GM12878 (cell line): ENCODE measurements at regions not wholly inside any gene's neighbourhood (a gene's known extent, or its start where the extent isn't known, plus 50 kb on each side); places are given as distances from the start of the nearest gene placed in this dataset.

Source experiments
- ATAC-seq: fragments of 200-7000 bp; cut with Tn5 transposase; 3 replicates; pipeline ENCODE4 v1.9.1; 2020; ENCODE audit warnings: mild to moderate bottlenecking, moderate library complexity
- BruUV-seq: library from RNA; stranded (reverse); fragments of 400-500 nt; replicated peaks from 2 replicates; lab custom pipeline; 2021; lab: Mats Ljungman, UMichigan
- CTCF ChIA-PET: fragments of 300-600 bp; sonication (Branson Sonifier 250); formaldehyde crosslinking; extraction: SDS; loops from one replicate; lab custom pipeline; 2021; ENCODE audit warnings: inconsistent platforms; lab: Yijun Ruan, JAX
- POLR2A ChIA-PET: fragments of 350-600 bp; formaldehyde crosslinking; extraction: SDS; loops from one replicate; lab custom pipeline; 2021; ENCODE audit warnings: inconsistent platforms; lab: Charles Lee
- RAD21 ChIA-PET: fragments of 300-600 bp; sonication (Branson Sonifier 250); formaldehyde crosslinking; loops from one replicate; lab custom pipeline; 2023; ENCODE audit warnings: antibody characterized with exemption; ENCODE audit not compliant: unreplicated experiment; lab: Charles Lee
- SMC1A ChIA-PET: fragments of 300-600 bp; sonication (Branson Sonifier 250); formaldehyde crosslinking; loops from one replicate; lab custom pipeline; 2023; ENCODE audit not compliant: unreplicated experiment, uncharacterized antibody; lab: Charles Lee
- DNase-seq: peaks from one replicate; pipeline ENCODE4 v3.0.0-alpha.2; 2011; ENCODE audit warnings: low read depth, low spot score
- FAIRE-seq: peaks from 3 replicates; lab custom pipeline; 2011; peaks lifted over from hg19 to GRCh38; lab: Jason Lieb, UNC
- H2AFZ ChIP-seq: 2 replicates; pipeline ENCODE4 v1.6.0; 2011; ENCODE audit warnings: low read depth, low read length, control low read depth; ENCODE audit not compliant: control insufficient read depth
- H3K27ac ChIP-seq: 2 replicates; pipeline ENCODE4 v1.5.1; 2011; ENCODE audit warnings: control low read depth; ENCODE audit not compliant: control insufficient read depth, insufficient read depth
- H3K27me3 ChIP-seq, 2 experiments: replicated peaks in 1 of 2; 2 replicates each; pipeline versions ENCODE4 v1.6.0 to v1.6.1; 2011; ENCODE audit warnings: low read length in 1 of 2; ENCODE audit not compliant: control insufficient read depth in 2 of 2, insufficient read depth in 2 of 2
- H3K36me3 ChIP-seq, 2 experiments: 2 replicates each; pipeline ENCODE4 v1.5.1; 2011; ENCODE audit warnings: low read length in 1 of 2; ENCODE audit not compliant: control insufficient read depth in 2 of 2, insufficient read depth in 2 of 2
- H3K4me1 ChIP-seq: 2 replicates; pipeline ENCODE4 v1.6.1; 2011; ENCODE audit warnings: mild to moderate bottlenecking, low read length, moderate library complexity, mixed read lengths; ENCODE audit not compliant: control insufficient read depth, insufficient read depth
- H3K4me2 ChIP-seq: 2 replicates; pipeline ENCODE4 v1.6.0; 2011; ENCODE audit warnings: control low read depth; ENCODE audit not compliant: control insufficient read depth, insufficient read depth
- H3K4me3 ChIP-seq: fragments of 200-600 bp; sonication (generic); 2 replicates; pipeline ENCODE4 v1.5.1; 2016
- H3K79me2 ChIP-seq: 2 replicates; pipeline ENCODE4 v1.6.0; 2011; ENCODE audit warnings: low read length; ENCODE audit not compliant: control insufficient read depth, insufficient read depth
- H3K9ac ChIP-seq: 2 replicates; pipeline ENCODE4 v1.8.0; 2011; ENCODE audit warnings: low read length, control low read depth, mixed read lengths; ENCODE audit not compliant: control insufficient read depth, insufficient read depth
- H3K9me3 ChIP-seq: replicated peaks from 3 replicates; pipeline ENCODE4 v1.5.1; 2011; ENCODE audit warnings: mild to moderate bottlenecking, low read length; ENCODE audit not compliant: control insufficient read depth, insufficient read depth
- H4K20me1 ChIP-seq: 2 replicates; pipeline ENCODE4 v1.6.0; 2011; ENCODE audit not compliant: control insufficient read depth, insufficient read depth
- ASH2L ChIP-seq: fragments of 300-600, 200-600 bp; sonication (generic); IDR thresholded peaks from 2 replicates; pipeline ENCODE4 v1.6.1; 2017; ENCODE audit warnings: low read depth, mild to moderate bottlenecking, borderline replicate concordance
- BACH1 ChIP-seq: fragments of 450-650 bp; IDR thresholded peaks from 2 replicates; pipeline ENCODE4 v1.6.1; 2017; ENCODE audit warnings: mild to moderate bottlenecking, borderline replicate concordance
- BHLHE40 ChIP-seq, 2 experiments: fragments of 450-650 bp in 1 of 2; IDR thresholded peaks; 2 replicates each; pipeline ENCODE4 v1.6.1; 2011 to 2017; ENCODE audit warnings: low read depth in 2 of 2, borderline replicate concordance in 1 of 2, improper control_type of control experiment in 1 of 2, low read length in 1 of 2, mild to moderate bottlenecking in 1 of 2
- ESRRA ChIP-seq: IDR thresholded peaks from 2 replicates; pipeline ENCODE4 v1.6.1; 2012; ENCODE audit warnings: mild to moderate bottlenecking, low read length, improper control_type of control experiment
- ETV6 ChIP-seq, 2 experiments: fragments of 450-650 bp in 1 of 2; IDR thresholded peaks in 1 of 2; conservative IDR thresholded peaks in 1 of 2; 2 replicates each; pipeline ENCODE4 v1.6.1; 2014; ENCODE audit warnings: antibody characterized with exemption in 1 of 2, borderline replicate concordance in 1 of 2, low read depth in 1 of 2, mild to moderate bottlenecking in 1 of 2, moderate library complexity in 1 of 2
- HDGF ChIP-seq: fragments of 450-650 bp; IDR thresholded peaks from 2 replicates; pipeline ENCODE4 v1.6.1; 2016; ENCODE audit warnings: antibody characterized with exemption
- IKZF2 ChIP-seq, 2 experiments: fragments of 450-650 bp; IDR thresholded peaks; 2 replicates each; pipeline ENCODE4 v1.6.1; 2017; ENCODE audit warnings: mild to moderate bottlenecking in 2 of 2, moderate library complexity in 2 of 2
- JUND ChIP-seq: IDR thresholded peaks from 2 replicates; pipeline ENCODE4 v1.6.1; 2012; ENCODE audit warnings: low read depth, mild to moderate bottlenecking, low read length, improper control_type of control experiment, moderate library complexity
- MAX ChIP-seq: IDR thresholded peaks from 2 replicates; pipeline ENCODE4 v1.6.1; 2012; ENCODE audit warnings: low read depth, low read length, improper control_type of control experiment
- MTA2 ChIP-seq: fragments of 450-650 bp; IDR thresholded peaks from 2 replicates; pipeline ENCODE4 v1.6.1; 2016; ENCODE audit warnings: low read depth, mild to moderate bottlenecking, moderate library complexity
- NBN ChIP-seq: fragments of 450-650 bp; IDR thresholded peaks from 2 replicates; pipeline ENCODE4 v1.6.1; 2016
- NFXL1 ChIP-seq: fragments of 450-650 bp; IDR thresholded peaks from 2 replicates; pipeline ENCODE4 v1.6.1; 2017; ENCODE audit warnings: antibody characterized with exemption, mild to moderate bottlenecking, borderline replicate concordance
- NR2C1 ChIP-seq: fragments of 450-650 bp; IDR thresholded peaks from 2 replicates; pipeline ENCODE4 v1.6.1; 2017; ENCODE audit warnings: antibody characterized with exemption, mild to moderate bottlenecking, moderate library complexity
- NR2F1 ChIP-seq: fragments of 450-650 bp; conservative IDR thresholded peaks from 2 replicates; pipeline ENCODE4 v1.6.1; 2017; ENCODE audit warnings: mild to moderate bottlenecking
- NRF1 ChIP-seq: conservative IDR thresholded peaks from 2 replicates; pipeline ENCODE4 v1.6.1; 2011; ENCODE audit warnings: mild to moderate bottlenecking, low read depth, low read length, improper control_type of control experiment
- RUNX3 ChIP-seq: IDR thresholded peaks from 2 replicates; pipeline ENCODE4 v1.6.1; 2012; ENCODE audit warnings: low read length, inconsistent platforms
- TARDBP ChIP-seq: IDR thresholded peaks from 2 replicates; pipeline ENCODE4 v1.6.1; 2016; ENCODE audit warnings: borderline replicate concordance
- TBL1XR1 ChIP-seq: IDR thresholded peaks from 2 replicates; pipeline ENCODE4 v1.6.1; 2012; ENCODE audit warnings: low read depth, low read length, improper control_type of control experiment
- ZNF24 ChIP-seq: fragments of 450-650 bp; IDR thresholded peaks from 2 replicates; pipeline ENCODE4 v1.6.1; 2017; ENCODE audit warnings: antibody characterized with exemption, mild to moderate bottlenecking
- WGBS: methylation state at CpG from one replicate; pipeline ENCODE4 v1.1.6; 2016; ENCODE audit warnings: low lambda C conversion rate; ENCODE audit not compliant: insufficient replicate concordance, insufficient coverage; ENCODE audit errors: missing lambda C conversion rate; 5-methylcytosine and 5-hydroxymethylcytosine counted together
- in situ Hi-C: fragments of 300-500 bp; cut with MboI; formaldehyde crosslinking; loops from 9 replicates; pipeline ENCODE4 v1.14.3; 2018; ENCODE audit warnings: mixed read lengths
- intact Hi-C: fragments of 100-400 bp; cut with micrococcal nuclease; formaldehyde crosslinking; loops from one replicate; pipeline ENCODE4 v1.14.2; 2022; ENCODE audit not compliant: unreplicated experiment
- TF ChIP-seq, protein P1 (sequence below): IDR thresholded peaks from 2 replicates; pipeline ENCODE4 v1.6.1; 2012; ENCODE audit warnings: low read depth, low read length, improper control_type of control experiment

- Histone ChIP-seq H3K36me3 (no peaks in the 10 kb centered on the region), H3K27me3 (no peaks in the 10 kb centered on the region; a peak in 1 of 4 replicates), H3K4me2 (no peak overlapping the region), H3K79me2 (no peaks in the 10 kb centered on the region), H2AFZ (no peak overlapping the region), H3K4me3 (no peak overlapping the region), H3K9me3 (no peaks in the 10 kb centered on the region), H3K9ac (no peak overlapping the region), H3K27ac (no peak overlapping the region), H4K20me1 (no peaks in the 10 kb centered on the region), H3K4me1 (no peaks in the 10 kb centered on the region)
- BruUV-seq: no TSS peak
- DNase-seq: no peak
- ATAC-seq: no peak
- RAD21 ChIA-PET: no interaction called here
- TF ChIP-seq HDGF (no peak), MTA2 (no peak), ETV6 (conservative IDR thresholded peaks at IDR 0.05 in 1 of 2, IDR thresholded peaks at IDR 0.05 in 1 of 2; ENCODE audit: borderline replicate concordance in 1 of 2, low read depth in 1 of 2) (no peak), NBN (no peak), ZNF24 (no peak), TARDBP (no peak), RUNX3 (no peak), BHLHE40 (IDR thresholded peaks at IDR 0.05; ENCODE audit: borderline replicate concordance in 1 of 2, low read depth in 2 of 2, low read length in 1 of 2) (no peak), IKZF2 (IDR thresholded peaks at IDR 0.05) (no peak), MAX (no peak), NRF1 (no peak), ESRRA (no peak), NR2F1 (no peak), BACH1 (no peak), ASH2L (no peak), TBL1XR1 (no peak), NR2C1 (no peak), JUND (no peak), NFXL1 (no peak)
- TF ChIP-seq, protein P1, sequence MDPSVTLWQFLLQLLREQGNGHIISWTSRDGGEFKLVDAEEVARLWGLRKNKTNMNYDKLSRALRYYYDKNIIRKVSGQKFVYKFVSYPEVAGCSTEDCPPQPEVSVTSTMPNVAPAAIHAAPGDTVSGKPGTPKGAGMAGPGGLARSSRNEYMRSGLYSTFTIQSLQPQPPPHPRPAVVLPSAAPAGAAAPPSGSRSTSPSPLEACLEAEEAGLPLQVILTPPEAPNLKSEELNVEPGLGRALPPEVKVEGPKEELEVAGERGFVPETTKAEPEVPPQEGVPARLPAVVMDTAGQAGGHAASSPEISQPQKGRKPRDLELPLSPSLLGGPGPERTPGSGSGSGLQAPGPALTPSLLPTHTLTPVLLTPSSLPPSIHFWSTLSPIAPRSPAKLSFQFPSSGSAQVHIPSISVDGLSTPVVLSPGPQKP: no peak
- intact Hi-C loops (no loop called here), in situ Hi-C loops (no loop called here)
- WGBS: 25% methylated on average over 5 of the region's 5 CpGs
- POLR2A ChIA-PET: no interaction called here
- CTCF ChIA-PET: no interaction called here
- SMC1A ChIA-PET: no interaction called here
- FAIRE-seq: no peak
Measured at GRCh38 chr2:130264501-130264900, 66.3 kb upstream of the TUBA3E start.
